Activated T-helper 2 cell treated with anti-CD3 and anti-CD28 coated beads, Interferon-gamma antibody, Interleukin-2, Interleukin-4, amounts not matched to agents 10 μg/mL and 5 μg/mL and 100 μg/mL, durations not matched to agents 14 hours and 24 hours and 36 hours (primary cell): ENCODE measurements at regions not wholly inside any gene's neighbourhood (a gene's known extent, or its start where the extent isn't known, plus 50 kb on each side); places are given as distances from the start of the nearest gene placed in this dataset.

Source experiments
- DNase-seq: peaks from one replicate; pipeline ENCODE4 v3.0.0; 2021; ENCODE audit warnings: low spot score
- H3K27ac Mint-ChIP-seq: one replicate; pipeline ENCODE4 v1.8.0; 2021; ENCODE audit warnings: mixed read lengths
- H3K27me3 Mint-ChIP-seq: one replicate; pipeline ENCODE4 v1.8.0; 2021; ENCODE audit warnings: low read depth, mixed read lengths
- H3K36me3 Mint-ChIP-seq: one replicate; pipeline ENCODE4 v1.8.0; 2021; ENCODE audit warnings: low read depth, mixed read lengths
- H3K4me1 Mint-ChIP-seq: one replicate; pipeline ENCODE4 v1.8.0; 2021; ENCODE audit warnings: low read depth, mixed read lengths
- H3K4me3 Mint-ChIP-seq: one replicate; pipeline ENCODE4 v1.8.0; 2021; ENCODE audit warnings: low read depth, mild to moderate bottlenecking, moderate library complexity, mixed read lengths
- H3K9me3 Mint-ChIP-seq: one replicate; pipeline ENCODE4 v1.8.0; 2021; ENCODE audit warnings: mixed read lengths
- intact Hi-C: fragments of 100-400 bp; cut with micrococcal nuclease; formaldehyde crosslinking; loops from one replicate; pipeline ENCODE4 v1.15.1; 2023

- intact Hi-C loops = no loop called here
- no peaks in the 10 kb centered on the region for H3K9me3 Mint-ChIP-seq
- no peaks in the 10 kb centered on the region for H3K36me3 Mint-ChIP-seq
- no peak for DNase-seq
- H3K27me3 Mint-ChIP-seq = no peaks in the 10 kb centered on the region
- no peaks in the 10 kb centered on the region for H3K4me1 Mint-ChIP-seq
- H3K4me3 Mint-ChIP-seq = no peak overlapping the region
- H3K27ac Mint-ChIP-seq = no peak overlapping the region
These were observed 203.1 kb upstream of the C14orf180 start for GRCh38 chr14:104376202-104377140.

- H3K27ac Mint-ChIP-seq = no peak overlapping the region
- no peak for DNase-seq
- no peaks in the 10 kb centered on the region for H3K9me3 Mint-ChIP-seq
- intact Hi-C loops = no loop called here
- no peak overlapping the region for H3K4me3 Mint-ChIP-seq
- no peaks in the 10 kb centered on the region for H3K36me3 Mint-ChIP-seq
- H3K4me1 Mint-ChIP-seq = no peaks in the 10 kb centered on the region
- no peaks in the 10 kb centered on the region for H3K27me3 Mint-ChIP-seq
These were observed 202.3 kb upstream of the C14orf180 start for GRCh38 chr14:104377256-104377655.

GRCh38 chr14:104378698-104379113 is 200.9 kb upstream of the C14orf180 start:
- H3K4me3 Mint-ChIP-seq = no peak overlapping the region
- no peaks in the 10 kb centered on the region for H3K4me1 Mint-ChIP-seq
- intact Hi-C loops = no loop called here
- no peak overlapping the region for H3K27ac Mint-ChIP-seq
- H3K36me3 Mint-ChIP-seq = no peaks in the 10 kb centered on the region
- DNase-seq = no peak
- H3K9me3 Mint-ChIP-seq = no peaks in the 10 kb centered on the region
- no peaks in the 10 kb centered on the region for H3K27me3 Mint-ChIP-seq

- Mint-ChIP-seq H3K4me1 (no peaks in the 10 kb centered on the region), H3K4me3 (no peak overlapping the region), H3K27me3 (no peaks in the 10 kb centered on the region), H3K36me3 (no peaks in the 10 kb centered on the region), H3K9me3 (no peaks in the 10 kb centered on the region), H3K27ac (no peak overlapping the region)
- no peak for DNase-seq
- intact Hi-C loops = no loop called here
These were observed 197.0 kb upstream of the C14orf180 start for GRCh38 chr14:104382361-104383087.

GRCh38 chr14:104383088-104383995 is 196.2 kb upstream of the C14orf180 start:
- H3K27me3 Mint-ChIP-seq = no peaks in the 10 kb centered on the region
- intact Hi-C loops = no loop called here

GRCh38 chr14:104383996-104384775 is 195.4 kb upstream of the C14orf180 start:
- DNase-seq = no peak
- Mint-ChIP-seq H3K4me1 (no peaks in the 10 kb centered on the region), H3K9me3 (no peaks in the 10 kb centered on the region), H3K27me3 (no peaks in the 10 kb centered on the region), H3K4me3 (no peak overlapping the region), H3K27ac (no peak overlapping the region), H3K36me3 (no peaks in the 10 kb centered on the region)
- intact Hi-C loops = no loop called here

More at GRCh38 chr14:104383088-104383995, 196.2 kb upstream of the C14orf180 start:
- no peaks in the 10 kb centered on the region for H3K36me3 Mint-ChIP-seq
- H3K27ac Mint-ChIP-seq = no peak overlapping the region
- no peaks in the 10 kb centered on the region for H3K4me1 Mint-ChIP-seq
- H3K9me3 Mint-ChIP-seq = no peaks in the 10 kb centered on the region
- H3K4me3 Mint-ChIP-seq = no peak overlapping the region
- DNase-seq = no peak

- no peaks in the 10 kb centered on the region for H3K9me3 Mint-ChIP-seq
- H3K27me3 Mint-ChIP-seq = no peaks in the 10 kb centered on the region
- H3K4me1 Mint-ChIP-seq = no peaks in the 10 kb centered on the region
- intact Hi-C loops = no loop called here
- DNase-seq = no peak
- no peak overlapping the region for H3K4me3 Mint-ChIP-seq
- no peaks in the 10 kb centered on the region for H3K36me3 Mint-ChIP-seq
- H3K27ac Mint-ChIP-seq = no peak overlapping the region
These were observed 194.8 kb upstream of the C14orf180 start for GRCh38 chr14:104384776-104385071.

- no peaks in the 10 kb centered on the region for H3K27me3 Mint-ChIP-seq
- H3K27ac Mint-ChIP-seq = no peak overlapping the region
- no peaks in the 10 kb centered on the region for H3K9me3 Mint-ChIP-seq
- no peak for DNase-seq
- H3K4me1 Mint-ChIP-seq = peaks cover 4% of the 10 kb centered on the region
- H3K36me3 Mint-ChIP-seq = no peaks in the 10 kb centered on the region
- intact Hi-C loops = no loop called here
- H3K4me3 Mint-ChIP-seq = no peak overlapping the region
These were observed 194.5 kb upstream of the C14orf180 start for GRCh38 chr14:104385111-104385510.

- Mint-ChIP-seq H3K4me3 (no peak overlapping the region), H3K27me3 (no peaks in the 10 kb centered on the region), H3K36me3 (no peaks in the 10 kb centered on the region), H3K4me1 (peaks cover 5% of the 10 kb centered on the region), H3K27ac (no peak overlapping the region), H3K9me3 (no peaks in the 10 kb centered on the region)
- no peak for DNase-seq
- intact Hi-C loops = no loop called here
These were observed 193.9 kb upstream of the C14orf180 start for GRCh38 chr14:104385531-104386101.

GRCh38 chr14:104386151-104386841 is 193.3 kb upstream of the C14orf180 start:
- Mint-ChIP-seq H3K9me3 (no peaks in the 10 kb centered on the region), H3K27ac (no peak overlapping the region), H3K4me3 (no peak overlapping the region), H3K4me1 (peaks cover 5% of the 10 kb centered on the region), H3K36me3 (no peaks in the 10 kb centered on the region), H3K27me3 (no peaks in the 10 kb centered on the region)
- intact Hi-C loops = no loop called here
- no peak for DNase-seq
